ENCODE measurements at regions not wholly inside any gene's neighbourhood (a gene's known extent, or its start where the extent isn't known, plus 50 kb on each side); places are given as distances from the start of the nearest gene placed in this dataset.

GRCh38 chr14:83004456-83005006 is 1470.9 kb upstream of the SEL1L start:
- TF ChIP-seq POLR2A (IDR thresholded peaks at IDR 0.05): no peak
- no peak for TF ChIP-seq CTCF (IDR thresholded peaks at IDR 0.05)
